GM18507 (cell line): ENCODE measurements at regions not wholly inside any gene's neighbourhood (a gene's known extent, or its start where the extent isn't known, plus 50 kb on each side); places are given as distances from the start of the nearest gene placed in this dataset.
"Not testable (repeated sequence)": the region's sequence is repeated elsewhere in the genome, so short reads cannot be mapped to it uniquely, and the experiment has no call there.

Experiments used
- DNase-seq: peaks from one replicate; pipeline ENCODE4 v3.0.0; 2011; ENCODE audit warnings: low read depth; ENCODE audit not compliant: insufficient read length; ENCODE audit errors: extremely low spot score
- FAIRE-seq: peaks from 2 replicates; lab custom pipeline; 2011; peaks lifted over from hg19 to GRCh38; lab: Jason Lieb, UNC

- FAIRE-seq: no peak
- no peak for DNase-seq
Observed at GRCh38 chr10:125520968-125521367, 162.0 kb downstream of the TEX36 start.

DNA sequence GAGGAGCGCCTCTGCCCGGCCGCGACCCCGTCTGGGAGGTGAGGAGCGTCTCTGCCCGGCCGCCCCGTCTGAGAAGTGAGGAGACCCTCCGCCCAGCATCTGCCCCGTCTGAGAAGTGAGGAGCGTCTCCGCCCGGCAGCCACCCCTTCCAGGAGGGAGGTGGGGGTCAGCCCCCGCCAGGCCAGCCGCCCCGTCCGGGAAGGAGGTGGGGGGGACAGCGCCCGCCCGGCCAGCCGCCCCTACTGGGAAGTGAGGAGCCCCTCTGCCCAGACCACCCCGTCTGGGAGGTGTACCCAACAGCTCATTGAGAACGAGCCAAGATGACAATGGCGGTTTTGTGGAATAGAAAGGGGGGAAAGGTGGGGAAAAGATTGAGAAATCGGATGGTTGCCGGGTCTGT lies 164.6 kb downstream of the TEX36 start:
- FAIRE-seq, DNase-seq: not testable (repeated sequence)

DNA sequence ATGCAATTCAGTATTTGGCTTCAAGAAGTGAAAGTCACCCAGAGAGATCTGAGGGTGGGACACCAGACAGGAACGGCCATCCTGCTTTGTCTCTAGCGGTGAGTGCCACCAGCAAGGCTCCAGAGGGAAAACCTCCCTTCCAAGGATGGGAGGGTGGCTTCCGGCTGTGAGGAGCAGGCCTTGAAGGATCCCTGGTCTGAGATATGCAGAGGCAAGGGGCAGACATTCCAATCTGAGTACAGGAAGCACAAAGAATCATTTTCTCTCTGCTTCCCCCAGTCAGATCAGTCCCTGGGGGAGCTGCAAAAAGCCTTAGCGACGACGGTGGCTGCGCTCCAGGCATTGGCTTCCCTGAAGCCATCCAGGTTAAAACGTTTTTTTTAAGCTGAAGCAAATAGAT lies 167.4 kb downstream of the TEX36 start:
- DNase-seq (no peak), FAIRE-seq (no peak)

DNA sequence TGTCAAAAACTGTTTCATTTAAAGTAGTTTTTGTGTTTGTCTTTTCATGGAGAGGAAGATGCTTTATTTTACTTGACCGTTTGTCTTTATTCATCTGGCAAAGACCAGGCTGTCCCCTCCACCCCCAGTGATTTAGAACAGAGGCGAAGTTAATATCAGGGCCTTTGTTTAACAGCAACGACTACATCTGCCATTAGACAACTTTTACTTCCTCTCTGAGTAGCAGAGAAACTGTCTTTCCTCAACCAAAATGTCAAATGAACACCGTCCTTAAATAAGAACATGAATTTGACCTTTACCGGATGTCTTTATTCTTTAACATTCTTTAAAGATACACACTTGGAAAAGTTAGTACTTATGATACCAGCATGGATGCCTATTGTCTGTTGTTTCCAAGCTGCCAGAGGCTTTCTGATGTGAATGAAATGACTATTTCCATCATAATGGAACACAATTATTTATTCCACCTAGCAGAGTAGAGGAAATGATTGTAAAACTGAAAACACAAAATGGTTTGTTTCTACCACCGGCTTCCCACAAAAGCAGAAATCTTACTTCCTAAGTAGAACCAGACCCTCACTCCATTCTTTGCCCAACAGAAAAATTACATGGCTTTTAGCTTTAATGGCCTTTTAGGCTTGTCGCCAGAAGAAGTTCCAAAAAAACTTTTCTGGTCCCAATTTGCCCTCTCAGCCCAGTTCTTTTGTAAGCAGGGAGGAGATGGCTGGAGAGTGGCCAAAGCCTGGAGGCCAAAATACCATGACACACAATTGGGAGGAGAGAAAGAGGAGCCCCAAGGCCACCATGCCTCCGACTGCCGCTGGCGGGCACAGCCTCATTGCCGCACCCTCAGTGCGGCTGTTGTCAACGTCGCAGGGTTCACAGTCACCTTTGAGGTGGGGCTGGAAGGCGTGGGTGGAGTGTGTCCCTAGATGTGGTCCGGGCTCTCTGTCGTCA lies 168.5 kb downstream of the TEX36 start:
- FAIRE-seq (no peak), DNase-seq (no peak)

GRCh38 chr10:125513429-125514182 lies 169.4 kb downstream of the TEX36 start:
- no peak for FAIRE-seq
- no peak for DNase-seq

GRCh38 chr10:125510998-125511397 lies 172.0 kb downstream of the TEX36 start:
- DNase-seq (no peak), FAIRE-seq (no peak)

- FAIRE-seq (no peak), DNase-seq (no peak)
Observed at GRCh38 chr10:125505648-125506047, 177.3 kb downstream of the TEX36 start.

- FAIRE-seq: no peak
Observed at GRCh38 chr10:125502276-125502675, 180.7 kb downstream of the TEX36 start.

DNA sequence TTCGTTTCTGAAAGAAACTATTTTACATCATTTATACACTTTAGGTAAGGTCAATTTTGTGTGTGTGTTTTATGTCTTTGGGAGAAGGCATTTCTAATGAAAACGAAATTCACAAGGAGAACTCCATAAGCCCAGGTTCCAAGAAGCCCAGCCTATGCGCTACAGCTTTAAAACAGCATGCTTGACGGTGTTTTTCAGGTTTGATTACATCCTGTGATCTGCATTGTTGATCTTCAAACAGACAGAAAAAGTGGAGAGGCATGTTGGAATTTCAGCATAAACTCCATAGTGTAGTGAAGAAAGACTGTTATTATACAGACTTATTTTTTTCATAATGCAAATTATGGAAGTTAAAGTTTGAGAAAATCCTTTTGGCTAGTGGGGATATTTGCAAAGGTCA lies 187.6 kb downstream of the TEX36 start:
- FAIRE-seq: no peak
- no peak for DNase-seq

More at GRCh38 chr10:125502276-125502675, 180.7 kb downstream of the TEX36 start:
- no peak for DNase-seq

DNA sequence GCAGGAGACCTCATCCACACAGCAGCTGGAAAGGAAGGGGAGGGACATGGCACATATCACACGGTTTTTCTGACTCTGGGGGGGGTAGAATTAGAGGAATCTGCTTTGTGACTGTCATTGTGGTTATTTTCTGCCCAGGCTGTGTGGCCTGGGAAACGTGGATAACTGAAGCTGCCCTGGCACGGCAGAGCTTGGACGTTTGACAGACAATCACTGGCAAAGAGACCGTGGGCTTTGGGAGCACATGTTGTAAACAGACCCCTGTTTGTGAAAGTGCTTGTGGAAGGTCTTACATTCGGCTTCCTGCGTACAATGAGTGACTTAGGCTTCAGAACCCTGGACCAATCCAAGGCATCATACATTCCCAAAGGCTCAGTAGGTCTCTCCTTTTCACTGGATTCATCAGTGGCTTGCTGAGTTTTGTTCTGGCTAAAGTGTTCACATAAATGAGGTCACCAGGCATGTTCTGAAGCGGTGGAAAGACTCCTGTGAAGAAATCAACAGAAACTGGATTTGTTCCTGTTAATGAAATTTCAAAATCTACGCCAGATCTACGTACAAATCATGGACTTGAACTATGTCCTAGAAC lies 188.2 kb downstream of the TEX36 start:
- DNase-seq: no peak
- FAIRE-seq: no peak

DNA sequence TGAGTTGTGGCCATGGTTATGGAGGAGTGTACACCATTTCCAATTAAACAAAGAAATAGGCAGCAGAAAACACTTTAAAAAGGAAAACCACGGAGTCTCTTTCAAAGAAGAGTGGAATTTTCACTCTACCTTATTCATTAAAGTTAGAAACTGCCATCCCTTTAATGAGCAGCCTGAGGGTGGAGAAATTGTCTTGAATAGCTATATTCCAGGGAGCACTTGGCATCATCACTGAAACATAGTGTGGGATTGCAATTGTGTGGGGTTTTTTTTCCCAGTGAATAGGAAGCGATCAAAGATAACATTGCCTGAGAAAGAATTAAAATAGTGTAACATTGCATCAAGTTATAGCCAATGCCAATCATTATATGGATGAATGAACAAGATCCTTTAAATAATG lies 191.6 kb downstream of the TEX36 start:
- DNase-seq (no peak), FAIRE-seq (no peak)

- FAIRE-seq (no peak), DNase-seq (no peak)
Observed at GRCh38 chr10:125489731-125490130, 193.2 kb downstream of the TEX36 start.

DNA sequence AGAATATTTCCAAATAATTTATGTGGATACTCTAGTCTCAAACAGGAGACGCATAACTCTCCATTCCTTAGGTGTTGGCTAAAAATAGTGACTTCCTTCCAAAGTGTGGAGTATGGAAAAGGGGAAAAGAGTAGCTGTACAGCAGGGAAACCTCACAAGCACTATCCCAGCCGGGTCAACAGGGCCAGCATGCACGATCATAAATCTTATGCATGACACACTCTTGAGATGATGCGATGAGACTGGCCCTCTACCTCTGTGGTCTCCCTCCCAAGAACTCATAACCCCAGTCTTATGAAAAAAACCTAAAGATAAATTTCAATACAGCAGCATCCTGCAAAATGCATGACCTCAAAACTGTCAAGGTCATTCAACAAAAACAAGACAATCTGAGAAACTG lies 197.3 kb downstream of the TEX36 start:
- no peak for DNase-seq
- FAIRE-seq: no peak

DNA sequence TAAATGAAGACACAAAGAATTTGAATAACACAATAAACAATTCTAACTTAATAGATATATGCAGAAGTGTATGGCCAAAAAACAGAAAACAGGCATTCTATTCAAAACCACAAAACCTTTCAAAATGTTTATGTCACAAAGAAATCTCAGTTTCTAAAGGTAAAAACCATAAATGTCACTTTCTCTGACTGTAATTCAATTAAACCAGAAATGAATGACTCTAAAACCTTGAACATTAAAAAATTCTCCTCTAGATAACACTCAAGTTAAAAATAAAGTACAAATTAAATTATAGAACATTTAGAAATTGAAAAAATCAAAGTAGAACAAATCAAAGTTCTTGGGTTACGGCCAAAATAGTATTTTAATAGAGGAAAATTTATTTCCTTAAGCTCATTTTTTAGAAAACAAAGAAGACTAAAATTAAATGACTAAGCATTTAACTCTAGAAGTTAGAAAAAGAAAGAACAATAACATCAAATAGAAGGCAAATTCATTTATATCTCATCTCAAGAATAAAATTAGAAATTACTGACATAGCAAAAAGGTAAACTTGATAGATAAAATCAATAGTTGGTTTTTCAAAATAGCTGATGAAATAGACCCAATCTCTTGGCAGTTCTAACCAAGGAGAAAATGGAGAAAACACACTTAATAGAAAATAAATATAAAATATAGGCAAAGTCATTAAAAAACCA lies 198.8 kb downstream of the TEX36 start:
- no peak for FAIRE-seq
- no peak for DNase-seq

GRCh38 chr10:125482637-125483036 lies 200.3 kb downstream of the TEX36 start:
- DNase-seq (no peak), FAIRE-seq (no peak)

GRCh38 chr10:125482108-125482507 lies 200.9 kb downstream of the TEX36 start:
- DNase-seq (no peak), FAIRE-seq (no peak)

DNA sequence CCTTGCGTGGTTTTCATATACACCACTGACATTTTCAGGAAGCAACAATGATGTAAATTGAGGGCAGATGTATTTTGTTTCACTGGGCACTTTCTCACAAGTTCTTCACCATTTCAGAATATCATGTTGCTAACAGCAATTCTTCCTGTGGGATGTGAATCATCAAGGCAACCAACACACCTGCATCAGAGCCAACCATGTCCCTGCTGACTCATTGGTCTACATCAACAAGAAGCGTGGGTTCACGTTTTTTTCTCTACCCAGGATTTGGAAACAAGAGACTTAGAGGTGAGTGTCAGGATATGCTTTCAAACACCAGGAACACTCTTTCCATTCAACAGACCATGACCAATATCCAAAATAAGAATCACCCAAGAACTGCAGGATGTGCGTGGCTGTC lies 203.9 kb downstream of the TEX36 start:
- FAIRE-seq: no peak
- no peak for DNase-seq

- FAIRE-seq (no peak), DNase-seq (no peak)
Observed at GRCh38 chr10:125475815-125476214, 207.1 kb downstream of the TEX36 start.

- DNase-seq (no peak), FAIRE-seq (no peak)
Observed at GRCh38 chr10:125473143-125473793, 209.7 kb downstream of the TEX36 start.
